GM18858 (cell line): ENCODE measurements at regions not wholly inside any gene's neighbourhood (a gene's known extent, or its start where the extent isn't known, plus 50 kb on each side); places are given as distances from the start of the nearest gene placed in this dataset.
"Not testable (repeated sequence)": the region's sequence is repeated elsewhere in the genome, so short reads cannot be mapped to it uniquely, and the experiment has no call there.

ENCODE experiments used
- ATAC-seq: cut with Tn5 transposase; IDR thresholded peaks from one replicate; pipeline ENCODE4 v1.9.1; 2021; ENCODE audit not compliant: unreplicated experiment

- no peak for ATAC-seq
Measured at GRCh38 chrX:80929251-80929650, 119.6 kb upstream of the BRWD3 start.

DNA sequence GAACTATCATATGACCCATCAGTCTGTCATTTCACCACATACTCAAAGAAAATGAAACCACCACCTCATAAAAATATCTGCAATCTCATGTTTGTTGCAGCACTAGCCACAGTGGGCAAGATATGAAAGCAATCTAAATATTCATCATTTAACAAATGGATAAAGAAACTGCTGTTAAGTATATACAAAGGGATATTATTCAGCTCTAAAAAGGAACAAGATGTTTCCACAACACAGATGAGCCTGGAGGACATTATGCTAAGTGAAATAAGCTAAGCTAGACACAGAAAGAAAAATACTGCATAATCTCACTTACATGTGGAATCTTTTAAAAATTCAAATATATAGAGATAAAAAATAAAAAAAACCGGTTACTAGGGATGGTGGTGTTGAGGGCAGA, 108.2 kb upstream of the BRWD3 start:
- ATAC-seq: no peak

GRCh38 chrX:80912351-80912750, 102.7 kb upstream of the BRWD3 start:
- ATAC-seq: not testable (repeated sequence)

DNA sequence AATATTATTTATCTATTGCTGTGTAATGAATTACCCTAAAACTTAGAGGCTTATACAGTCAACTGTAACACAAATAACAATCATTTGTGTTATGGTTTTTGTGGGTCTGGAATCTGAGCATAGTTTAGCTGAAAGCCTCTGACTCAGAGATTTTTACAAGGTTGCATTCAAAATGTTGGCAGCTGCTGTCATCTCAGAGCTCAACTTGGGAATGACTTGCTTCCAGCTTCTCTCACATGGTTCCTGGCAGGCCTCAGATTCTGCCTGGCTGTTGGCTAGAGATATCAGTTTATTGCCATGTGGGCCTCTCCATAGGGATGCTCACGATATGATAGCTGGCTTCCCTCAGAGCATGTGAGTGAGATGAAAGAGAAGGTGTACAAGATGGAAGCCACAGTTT, 70.2 kb upstream of the BRWD3 start:
- ATAC-seq: no peak

GRCh38 chrX:80879143-80879542, 69.5 kb upstream of the BRWD3 start:
- no peak for ATAC-seq

GRCh38 chrX:80876877-80877276, 67.2 kb upstream of the BRWD3 start:
- peak; percentile 57 for ATAC-seq
